ENCODE measurements at regions not wholly inside any gene's neighbourhood (a gene's known extent, or its start where the extent isn't known, plus 50 kb on each side); places are given as distances from the start of the nearest gene placed in this dataset.

DNA sequence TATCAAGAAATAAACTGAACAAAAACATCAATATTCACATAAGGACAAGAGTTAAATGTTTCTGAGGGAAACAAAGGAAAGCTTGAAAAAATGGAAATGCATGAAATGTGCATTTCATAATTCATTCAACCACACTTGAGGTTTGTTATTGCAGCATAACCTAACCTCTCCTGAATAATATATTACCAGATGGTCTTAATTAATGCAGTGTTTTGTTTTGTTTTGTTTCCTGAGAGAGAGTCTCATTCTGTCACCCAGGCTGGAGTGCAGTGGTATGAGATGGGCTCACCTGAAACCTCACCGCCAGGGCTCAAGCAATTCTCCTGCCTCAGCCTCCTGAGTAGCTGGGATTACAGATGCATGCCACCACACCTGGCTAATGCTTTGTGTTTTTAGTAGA, 139.9 kb upstream of the PIEZO2 start:
- no peak overlapping the region for H3K27ac ChIP-seq (ENCODE audit: low read depth in 2 of 2, low read length in 1 of 2)
- WGBS (ENCODE audit: low lambda C conversion rate): 0% methylated on average over 1 of the region's 1 CpG
- no peaks in the 10 kb centered on the region for H4K20me1 ChIP-seq (ENCODE audit: insufficient read depth)
- no peak overlapping the region for H2AFZ ChIP-seq (ENCODE audit: low read depth)
- H3K9me2 ChIP-seq: no peaks in the 10 kb centered on the region
- DNase-seq: no peak
- TF ChIP-seq, protein P1, sequence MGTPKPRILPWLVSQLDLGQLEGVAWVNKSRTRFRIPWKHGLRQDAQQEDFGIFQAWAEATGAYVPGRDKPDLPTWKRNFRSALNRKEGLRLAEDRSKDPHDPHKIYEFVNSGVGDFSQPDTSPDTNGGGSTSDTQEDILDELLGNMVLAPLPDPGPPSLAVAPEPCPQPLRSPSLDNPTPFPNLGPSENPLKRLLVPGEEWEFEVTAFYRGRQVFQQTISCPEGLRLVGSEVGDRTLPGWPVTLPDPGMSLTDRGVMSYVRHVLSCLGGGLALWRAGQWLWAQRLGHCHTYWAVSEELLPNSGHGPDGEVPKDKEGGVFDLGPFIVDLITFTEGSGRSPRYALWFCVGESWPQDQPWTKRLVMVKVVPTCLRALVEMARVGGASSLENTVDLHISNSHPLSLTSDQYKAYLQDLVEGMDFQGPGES (IDR thresholded peaks at IDR 0.05; ENCODE audit: low read depth, low read length): no peak
- no peak for TF ChIP-seq RFX5 (IDR thresholded peaks at IDR 0.05; ENCODE audit: low read length)
- TF ChIP-seq NRF1 (IDR thresholded peaks at IDR 0.05; ENCODE audit: low read depth, low read length): no peak
- no peak for TF ChIP-seq RAD21 (IDR thresholded peaks at IDR 0.05; ENCODE audit: low read length)
- no peak for TF ChIP-seq CHD2 (IDR thresholded peaks at IDR 0.05; ENCODE audit: low read length, partially characterized antibody)
- TF ChIP-seq NFIC (IDR thresholded peaks at IDR 0.05; ENCODE audit: borderline replicate concordance): no peak
- TF ChIP-seq TCF12 (IDR thresholded peaks at IDR 0.05): no peak
- no peak for TF ChIP-seq GATA2 (CRISPR knock-in tag; IDR thresholded peaks at IDR 0.05)
- TF ChIP-seq, protein P2, sequence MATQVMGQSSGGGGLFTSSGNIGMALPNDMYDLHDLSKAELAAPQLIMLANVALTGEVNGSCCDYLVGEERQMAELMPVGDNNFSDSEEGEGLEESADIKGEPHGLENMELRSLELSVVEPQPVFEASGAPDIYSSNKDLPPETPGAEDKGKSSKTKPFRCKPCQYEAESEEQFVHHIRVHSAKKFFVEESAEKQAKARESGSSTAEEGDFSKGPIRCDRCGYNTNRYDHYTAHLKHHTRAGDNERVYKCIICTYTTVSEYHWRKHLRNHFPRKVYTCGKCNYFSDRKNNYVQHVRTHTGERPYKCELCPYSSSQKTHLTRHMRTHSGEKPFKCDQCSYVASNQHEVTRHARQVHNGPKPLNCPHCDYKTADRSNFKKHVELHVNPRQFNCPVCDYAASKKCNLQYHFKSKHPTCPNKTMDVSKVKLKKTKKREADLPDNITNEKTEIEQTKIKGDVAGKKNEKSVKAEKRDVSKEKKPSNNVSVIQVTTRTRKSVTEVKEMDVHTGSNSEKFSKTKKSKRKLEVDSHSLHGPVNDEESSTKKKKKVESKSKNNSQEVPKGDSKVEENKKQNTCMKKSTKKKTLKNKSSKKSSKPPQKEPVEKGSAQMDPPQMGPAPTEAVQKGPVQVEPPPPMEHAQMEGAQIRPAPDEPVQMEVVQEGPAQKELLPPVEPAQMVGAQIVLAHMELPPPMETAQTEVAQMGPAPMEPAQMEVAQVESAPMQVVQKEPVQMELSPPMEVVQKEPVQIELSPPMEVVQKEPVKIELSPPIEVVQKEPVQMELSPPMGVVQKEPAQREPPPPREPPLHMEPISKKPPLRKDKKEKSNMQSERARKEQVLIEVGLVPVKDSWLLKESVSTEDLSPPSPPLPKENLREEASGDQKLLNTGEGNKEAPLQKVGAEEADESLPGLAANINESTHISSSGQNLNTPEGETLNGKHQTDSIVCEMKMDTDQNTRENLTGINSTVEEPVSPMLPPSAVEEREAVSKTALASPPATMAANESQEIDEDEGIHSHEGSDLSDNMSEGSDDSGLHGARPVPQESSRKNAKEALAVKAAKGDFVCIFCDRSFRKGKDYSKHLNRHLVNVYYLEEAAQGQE (IDR thresholded peaks at IDR 0.05; ENCODE audit: low read depth, low read length): no peak
- no peak for TF ChIP-seq YY1 (IDR thresholded peaks at IDR 0.05; ENCODE audit: low read depth)
- no peak for TF ChIP-seq JUND (IDR thresholded peaks at IDR 0.05)
- TF ChIP-seq, protein P3, sequence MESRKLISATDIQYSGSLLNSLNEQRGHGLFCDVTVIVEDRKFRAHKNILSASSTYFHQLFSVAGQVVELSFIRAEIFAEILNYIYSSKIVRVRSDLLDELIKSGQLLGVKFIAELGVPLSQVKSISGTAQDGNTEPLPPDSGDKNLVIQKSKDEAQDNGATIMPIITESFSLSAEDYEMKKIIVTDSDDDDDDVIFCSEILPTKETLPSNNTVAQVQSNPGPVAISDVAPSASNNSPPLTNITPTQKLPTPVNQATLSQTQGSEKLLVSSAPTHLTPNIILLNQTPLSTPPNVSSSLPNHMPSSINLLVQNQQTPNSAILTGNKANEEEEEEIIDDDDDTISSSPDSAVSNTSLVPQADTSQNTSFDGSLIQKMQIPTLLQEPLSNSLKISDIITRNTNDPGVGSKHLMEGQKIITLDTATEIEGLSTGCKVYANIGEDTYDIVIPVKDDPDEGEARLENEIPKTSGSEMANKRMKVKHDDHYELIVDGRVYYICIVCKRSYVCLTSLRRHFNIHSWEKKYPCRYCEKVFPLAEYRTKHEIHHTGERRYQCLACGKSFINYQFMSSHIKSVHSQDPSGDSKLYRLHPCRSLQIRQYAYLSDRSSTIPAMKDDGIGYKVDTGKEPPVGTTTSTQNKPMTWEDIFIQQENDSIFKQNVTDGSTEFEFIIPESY (IDR thresholded peaks at IDR 0.05; ENCODE audit: borderline replicate concordance, low read depth): no peak
- no peak for TF ChIP-seq RCOR1 (IDR thresholded peaks at IDR 0.05; ENCODE audit: low read length)
- no peak for TF ChIP-seq TAF1 (IDR thresholded peaks at IDR 0.05; ENCODE audit: borderline replicate concordance, low read depth, low read length)
- TF ChIP-seq, protein P4, sequence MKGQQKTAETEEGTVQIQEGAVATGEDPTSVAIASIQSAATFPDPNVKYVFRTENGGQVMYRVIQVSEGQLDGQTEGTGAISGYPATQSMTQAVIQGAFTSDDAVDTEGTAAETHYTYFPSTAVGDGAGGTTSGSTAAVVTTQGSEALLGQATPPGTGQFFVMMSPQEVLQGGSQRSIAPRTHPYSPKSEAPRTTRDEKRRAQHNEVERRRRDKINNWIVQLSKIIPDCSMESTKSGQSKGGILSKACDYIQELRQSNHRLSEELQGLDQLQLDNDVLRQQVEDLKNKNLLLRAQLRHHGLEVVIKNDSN (IDR thresholded peaks at IDR 0.05; ENCODE audit: borderline replicate concordance, low read depth): no peak
- TF ChIP-seq, protein P5, sequence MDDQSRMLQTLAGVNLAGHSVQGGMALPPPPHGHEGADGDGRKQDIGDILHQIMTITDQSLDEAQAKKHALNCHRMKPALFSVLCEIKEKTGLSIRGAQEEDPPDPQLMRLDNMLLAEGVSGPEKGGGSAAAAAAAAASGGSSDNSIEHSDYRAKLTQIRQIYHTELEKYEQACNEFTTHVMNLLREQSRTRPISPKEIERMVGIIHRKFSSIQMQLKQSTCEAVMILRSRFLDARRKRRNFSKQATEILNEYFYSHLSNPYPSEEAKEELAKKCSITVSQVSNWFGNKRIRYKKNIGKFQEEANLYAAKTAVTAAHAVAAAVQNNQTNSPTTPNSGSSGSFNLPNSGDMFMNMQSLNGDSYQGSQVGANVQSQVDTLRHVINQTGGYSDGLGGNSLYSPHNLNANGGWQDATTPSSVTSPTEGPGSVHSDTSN (IDR thresholded peaks at IDR 0.05): no peak
- no peak for TF ChIP-seq FOXJ3 (CRISPR knock-in tag; IDR thresholded peaks at IDR 0.05)
- TF ChIP-seq, protein P6, sequence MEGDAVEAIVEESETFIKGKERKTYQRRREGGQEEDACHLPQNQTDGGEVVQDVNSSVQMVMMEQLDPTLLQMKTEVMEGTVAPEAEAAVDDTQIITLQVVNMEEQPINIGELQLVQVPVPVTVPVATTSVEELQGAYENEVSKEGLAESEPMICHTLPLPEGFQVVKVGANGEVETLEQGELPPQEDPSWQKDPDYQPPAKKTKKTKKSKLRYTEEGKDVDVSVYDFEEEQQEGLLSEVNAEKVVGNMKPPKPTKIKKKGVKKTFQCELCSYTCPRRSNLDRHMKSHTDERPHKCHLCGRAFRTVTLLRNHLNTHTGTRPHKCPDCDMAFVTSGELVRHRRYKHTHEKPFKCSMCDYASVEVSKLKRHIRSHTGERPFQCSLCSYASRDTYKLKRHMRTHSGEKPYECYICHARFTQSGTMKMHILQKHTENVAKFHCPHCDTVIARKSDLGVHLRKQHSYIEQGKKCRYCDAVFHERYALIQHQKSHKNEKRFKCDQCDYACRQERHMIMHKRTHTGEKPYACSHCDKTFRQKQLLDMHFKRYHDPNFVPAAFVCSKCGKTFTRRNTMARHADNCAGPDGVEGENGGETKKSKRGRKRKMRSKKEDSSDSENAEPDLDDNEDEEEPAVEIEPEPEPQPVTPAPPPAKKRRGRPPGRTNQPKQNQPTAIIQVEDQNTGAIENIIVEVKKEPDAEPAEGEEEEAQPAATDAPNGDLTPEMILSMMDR (IDR thresholded peaks at IDR 0.05): no peak
- H3K9ac ChIP-seq: no peak overlapping the region
- ChIA-PET POLR2A (no interaction called here), CTCF (interaction anchor here (1.2 kb wide), 1 partner anchor 264 kb away, joined by 3 read pairs; no protein-coding TSS in a partner anchor)
- H3K36me3 ChIP-seq (replicated peaks in 1 of 2; ENCODE audit: control insufficient read depth in 1 of 2, insufficient read depth in 2 of 2, low read length in 1 of 2): no peaks in the 10 kb centered on the region
- peaks cover 23% of the 10 kb centered on the region for H3K27me3 ChIP-seq (ENCODE audit: insufficient read depth)
- H3K4me1 ChIP-seq (ENCODE audit: control insufficient read depth in 1 of 2, insufficient read depth in 2 of 2, low read depth in 1 of 2, low read length in 1 of 2): no peaks in the 10 kb centered on the region
- H3K9me3 ChIP-seq: no peaks in the 10 kb centered on the region
- no peak overlapping the region for H3K4me2 ChIP-seq
- no peak overlapping the region for H3K4me3 ChIP-seq (ENCODE audit: low read depth in 2 of 2, low read length in 1 of 2)
- H3F3A ChIP-seq (replicated peaks; ENCODE audit: insufficient read depth): no peaks in the 10 kb centered on the region
- H3K79me2 ChIP-seq (ENCODE audit: insufficient read depth): no peaks in the 10 kb centered on the region
